ENCODE measurements at regions not wholly inside any gene's neighbourhood (a gene's known extent, or its start where the extent isn't known, plus 50 kb on each side); places are given as distances from the start of the nearest gene placed in this dataset.

DNA sequence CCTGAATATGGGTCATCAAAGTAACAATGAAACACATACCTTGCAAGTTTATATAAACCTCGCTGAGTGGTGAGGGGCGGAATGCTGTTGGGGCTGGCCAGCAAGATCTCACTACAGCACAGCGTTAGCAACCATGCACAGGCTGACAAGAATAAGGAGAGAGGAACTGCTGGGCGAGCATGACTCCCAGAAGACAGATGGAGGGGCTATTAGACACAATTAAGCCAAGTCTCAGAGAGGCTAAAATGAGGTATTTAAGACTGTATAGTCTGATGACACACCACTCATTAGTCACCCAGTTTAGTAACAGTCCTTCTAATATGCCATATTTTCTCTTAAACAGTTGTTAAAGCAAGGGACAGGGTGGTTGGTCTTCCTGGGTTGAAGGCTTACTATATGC, 340.2 kb upstream of the NR5A2 start:
- no peak overlapping the region for H3K27ac ChIP-seq (replicated peaks)
- TF ChIP-seq GABPA (IDR thresholded peaks at IDR 0.05; ENCODE audit: low read depth) (no peak), POLR2AphosphoS5 (IDR thresholded peaks at IDR 0.05; ENCODE audit: low read depth) (no peak), SPI1 (IDR thresholded peaks at IDR 0.05; ENCODE audit: borderline replicate concordance, low read depth) (no peak), REST (IDR thresholded peaks at IDR 0.05; ENCODE audit: insufficient replicate concordance, low read depth) (no peak)
- TF ChIP-seq, protein P1, sequence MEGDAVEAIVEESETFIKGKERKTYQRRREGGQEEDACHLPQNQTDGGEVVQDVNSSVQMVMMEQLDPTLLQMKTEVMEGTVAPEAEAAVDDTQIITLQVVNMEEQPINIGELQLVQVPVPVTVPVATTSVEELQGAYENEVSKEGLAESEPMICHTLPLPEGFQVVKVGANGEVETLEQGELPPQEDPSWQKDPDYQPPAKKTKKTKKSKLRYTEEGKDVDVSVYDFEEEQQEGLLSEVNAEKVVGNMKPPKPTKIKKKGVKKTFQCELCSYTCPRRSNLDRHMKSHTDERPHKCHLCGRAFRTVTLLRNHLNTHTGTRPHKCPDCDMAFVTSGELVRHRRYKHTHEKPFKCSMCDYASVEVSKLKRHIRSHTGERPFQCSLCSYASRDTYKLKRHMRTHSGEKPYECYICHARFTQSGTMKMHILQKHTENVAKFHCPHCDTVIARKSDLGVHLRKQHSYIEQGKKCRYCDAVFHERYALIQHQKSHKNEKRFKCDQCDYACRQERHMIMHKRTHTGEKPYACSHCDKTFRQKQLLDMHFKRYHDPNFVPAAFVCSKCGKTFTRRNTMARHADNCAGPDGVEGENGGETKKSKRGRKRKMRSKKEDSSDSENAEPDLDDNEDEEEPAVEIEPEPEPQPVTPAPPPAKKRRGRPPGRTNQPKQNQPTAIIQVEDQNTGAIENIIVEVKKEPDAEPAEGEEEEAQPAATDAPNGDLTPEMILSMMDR (IDR thresholded peaks at IDR 0.05; ENCODE audit: insufficient read depth, low read length), result no peak
- DNase-seq (ENCODE audit: low read depth in 1 of 2, low spot score in 1 of 2), result no peak
- no peak overlapping the region for H3K4me3 ChIP-seq (replicated peaks; ENCODE audit: insufficient read depth, low read length)
- H3K27me3 ChIP-seq (ENCODE audit: insufficient read depth, poor library complexity, severe bottlenecking), result no peaks in the 10 kb centered on the region

DNA sequence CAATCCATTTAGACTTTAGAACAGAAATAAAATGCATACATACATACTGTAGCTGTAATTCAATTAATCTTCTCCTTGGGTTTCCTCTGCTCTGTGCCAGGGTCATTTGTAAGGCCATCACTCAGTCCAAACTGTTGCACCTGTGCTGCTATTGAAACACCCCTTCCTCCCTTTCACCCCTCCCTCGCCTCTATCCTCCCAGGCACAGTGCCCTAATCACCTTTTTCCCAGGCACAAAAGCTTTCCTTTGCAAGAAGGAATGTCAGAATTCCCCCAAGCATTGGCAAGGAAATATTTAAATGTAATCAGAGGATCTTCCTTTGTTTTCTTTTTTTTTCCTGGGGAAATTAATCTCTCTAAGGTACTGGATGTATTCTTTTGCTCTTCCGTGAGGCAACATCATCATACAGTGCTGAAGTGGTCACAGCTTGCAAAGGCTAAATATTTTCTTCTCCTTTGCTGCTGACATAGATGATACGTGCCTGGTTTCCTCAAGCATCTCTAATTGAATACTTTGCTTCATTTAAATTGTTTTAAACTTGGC, 339.3 kb upstream of the NR5A2 start:
- Histone ChIP-seq H3K27me3 (ENCODE audit: insufficient read depth, poor library complexity, severe bottlenecking) (no peaks in the 10 kb centered on the region), H3K4me3 (replicated peaks; ENCODE audit: insufficient read depth, low read length) (no peak overlapping the region), H3K27ac (replicated peaks) (no peak overlapping the region)
- no peak for DNase-seq (ENCODE audit: low read depth in 1 of 2, low spot score in 1 of 2)
- TF ChIP-seq, protein P1 (IDR thresholded peaks at IDR 0.05; ENCODE audit: insufficient read depth, low read length), result no peak
- TF ChIP-seq REST (IDR thresholded peaks at IDR 0.05; ENCODE audit: insufficient replicate concordance, low read depth) (no peak), POLR2AphosphoS5 (IDR thresholded peaks at IDR 0.05; ENCODE audit: low read depth) (no peak), SPI1 (IDR thresholded peaks at IDR 0.05; ENCODE audit: borderline replicate concordance, low read depth) (no peak), GABPA (IDR thresholded peaks at IDR 0.05; ENCODE audit: low read depth) (no peak)

GRCh38 chr1:199688774-199689173, 338.7 kb upstream of the NR5A2 start:
- Histone ChIP-seq H3K4me3 (replicated peaks; ENCODE audit: insufficient read depth, low read length) (no peak overlapping the region), H3K27ac (replicated peaks) (no peak overlapping the region), H3K27me3 (ENCODE audit: insufficient read depth, poor library complexity, severe bottlenecking) (no peaks in the 10 kb centered on the region)
- TF ChIP-seq, protein P1 (IDR thresholded peaks at IDR 0.05; ENCODE audit: insufficient read depth, low read length), result no peak
- TF ChIP-seq REST (IDR thresholded peaks at IDR 0.05; ENCODE audit: insufficient replicate concordance, low read depth), result no peak
- TF ChIP-seq POLR2AphosphoS5 (IDR thresholded peaks at IDR 0.05; ENCODE audit: low read depth), result no peak
- TF ChIP-seq GABPA (IDR thresholded peaks at IDR 0.05; ENCODE audit: low read depth), result no peak
- TF ChIP-seq SPI1 (IDR thresholded peaks at IDR 0.05; ENCODE audit: borderline replicate concordance, low read depth), result no peak
- DNase-seq (ENCODE audit: low read depth in 1 of 2, low spot score in 1 of 2), result no peak

Measured in HL-60 (cell line).